ENCODE measurements at regions not wholly inside any gene's neighbourhood (a gene's known extent, or its start where the extent isn't known, plus 50 kb on each side); places are given as distances from the start of the nearest gene placed in this dataset.
"Not testable (repeated sequence)": the region's sequence is repeated elsewhere in the genome, so short reads cannot be mapped to it uniquely, and the experiment has no call there.

DNA sequence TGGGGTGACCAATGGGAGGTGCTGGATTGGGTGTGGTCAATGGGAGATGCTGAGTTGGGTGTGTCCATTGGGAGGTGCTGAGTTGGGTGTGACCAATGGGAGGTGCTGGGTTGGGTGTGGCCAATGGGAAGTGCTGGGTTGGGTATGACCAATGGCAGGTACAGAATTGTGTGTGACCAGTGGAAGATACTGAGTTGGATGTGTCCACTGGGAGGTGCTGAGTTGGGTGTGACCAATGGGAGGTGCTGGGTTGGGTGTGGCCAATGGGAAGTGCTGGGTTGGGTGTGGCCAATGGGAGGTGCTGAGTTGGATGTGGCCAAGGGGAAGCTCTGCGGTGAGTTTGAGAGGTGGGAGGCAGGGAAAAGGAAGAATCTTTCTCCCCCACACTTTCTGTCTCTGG lies 250.0 kb upstream of the PROK2 start:
- H3K9me3 Mint-ChIP-seq: peaks cover 3% of the 10 kb centered on the region
- no peak overlapping the region for H3K27ac Mint-ChIP-seq
- ChIA-PET POLR2A (no interaction called here), CTCF (no interaction called here)
- H3K4me3 Mint-ChIP-seq: no peak overlapping the region
- DNase-seq: no peak
- peaks cover 3% of the 10 kb centered on the region for H3K27me3 Mint-ChIP-seq
- peaks cover 6% of the 10 kb centered on the region for H3K4me1 Mint-ChIP-seq
- no peaks in the 10 kb centered on the region for H3K36me3 Mint-ChIP-seq (ENCODE audit: low read depth)

DNA sequence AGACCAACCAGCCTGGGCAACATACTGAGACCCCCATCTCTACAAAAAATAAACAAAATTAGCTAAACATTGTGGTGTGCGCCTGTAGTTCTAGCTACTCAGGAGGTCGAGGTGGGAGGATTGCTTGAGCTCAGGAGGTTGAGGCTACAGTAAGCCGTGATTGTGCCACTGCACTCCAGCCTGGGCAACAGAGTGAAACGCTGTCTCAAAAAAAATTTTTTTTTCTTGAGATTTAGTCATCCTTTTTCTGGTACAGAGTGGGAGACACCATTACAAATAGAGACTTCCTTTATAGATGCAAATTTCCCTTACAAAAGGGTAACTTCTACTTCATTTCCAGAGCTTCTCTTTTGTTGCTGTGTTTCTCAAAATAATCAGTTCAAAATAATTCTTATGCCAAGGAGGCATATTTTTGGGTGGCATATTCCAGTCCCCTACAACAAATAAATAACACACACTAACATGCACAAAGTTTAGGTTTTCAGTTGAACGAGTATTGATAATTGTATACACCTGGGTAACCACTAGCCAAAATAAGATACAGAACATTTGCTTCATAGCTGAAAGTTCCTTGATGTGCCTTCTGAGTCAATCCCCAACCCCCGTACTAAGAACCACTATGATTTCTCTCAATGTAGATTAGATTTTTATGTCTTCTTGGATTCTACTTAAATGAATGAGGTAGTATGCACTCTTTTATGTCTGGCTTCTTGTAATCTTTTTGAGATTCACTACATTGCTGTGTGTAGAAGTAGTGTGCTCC lies 248.9 kb upstream of the PROK2 start:
- Mint-ChIP-seq H3K4me1 (peaks cover 6% of the 10 kb centered on the region), H3K36me3 (ENCODE audit: low read depth) (no peaks in the 10 kb centered on the region), H3K4me3 (no peak overlapping the region), H3K9me3 (peaks cover 6% of the 10 kb centered on the region), H3K27ac (no peak overlapping the region), H3K27me3 (peaks cover 3% of the 10 kb centered on the region)
- no peak for DNase-seq
- POLR2A ChIA-PET: no interaction called here
- CTCF ChIA-PET: interaction anchor here (1.4 kb wide), 1 partner anchor 10 kb away, joined by 3 read pairs; no protein-coding TSS in a partner anchor

DNA sequence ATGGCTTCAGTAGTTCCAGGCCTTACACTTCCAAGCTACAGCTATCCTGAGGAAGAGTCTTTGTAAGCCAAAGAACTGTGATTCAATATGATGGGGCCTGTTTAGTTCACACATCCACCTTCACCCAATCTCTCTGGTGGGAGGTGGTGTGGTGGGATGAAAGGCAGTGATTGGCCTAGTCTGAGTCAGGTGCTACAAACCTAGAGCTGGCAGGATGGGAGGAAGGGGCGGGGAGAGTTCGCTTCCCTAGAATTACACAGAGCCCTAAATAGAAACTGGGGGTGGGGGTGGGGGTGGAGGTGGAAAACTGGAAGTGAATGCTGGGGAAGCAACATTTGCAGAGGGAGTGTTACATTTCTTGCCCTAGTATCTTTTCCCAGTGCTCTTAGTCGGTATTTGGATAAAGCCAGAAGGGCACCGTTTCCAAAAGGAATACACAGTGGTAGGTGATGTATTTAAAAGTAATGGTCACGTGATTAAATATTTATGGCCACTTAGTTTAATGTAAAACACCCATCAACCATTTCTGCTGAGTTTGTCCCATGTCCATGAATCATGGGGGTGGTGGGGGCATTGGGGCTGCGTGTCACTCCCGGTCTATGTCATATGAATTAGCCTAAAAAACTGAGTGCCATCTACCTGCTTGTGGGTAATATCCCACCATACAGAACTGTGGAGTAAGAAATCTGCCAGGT lies 247.6 kb upstream of the PROK2 start:
- no peak overlapping the region for H3K4me3 Mint-ChIP-seq
- no peak for DNase-seq
- H3K36me3 Mint-ChIP-seq (ENCODE audit: low read depth): no peaks in the 10 kb centered on the region
- POLR2A ChIA-PET: no interaction called here
- peaks cover 6% of the 10 kb centered on the region for H3K4me1 Mint-ChIP-seq
- no peak overlapping the region for H3K27ac Mint-ChIP-seq
- peaks cover 6% of the 10 kb centered on the region for H3K9me3 Mint-ChIP-seq
- CTCF ChIA-PET: interaction anchor here (1.4 kb wide), 1 partner anchor 11 kb away, joined by 3 read pairs; no protein-coding TSS in a partner anchor
- peaks cover 2% of the 10 kb centered on the region for H3K27me3 Mint-ChIP-seq

DNA sequence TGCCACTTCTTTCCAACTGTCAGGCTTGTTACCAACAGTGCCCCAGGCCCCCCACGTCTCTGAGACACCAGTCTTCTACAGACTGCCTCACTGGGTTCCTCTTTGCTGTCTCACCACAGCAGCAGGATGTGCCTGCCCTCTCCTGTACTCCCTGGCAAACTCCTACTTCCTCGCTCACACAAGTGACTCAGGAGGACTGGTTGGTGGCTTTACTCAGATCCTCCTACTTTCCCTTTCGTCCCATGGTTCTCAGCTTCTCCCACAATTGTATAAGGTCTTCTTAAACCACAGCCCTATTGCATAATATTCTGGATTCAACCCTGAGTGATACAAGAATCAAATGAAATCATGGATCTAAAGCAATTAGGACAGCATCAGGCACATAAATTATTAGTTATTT lies 246.6 kb upstream of the PROK2 start:
- DNase-seq: no peak
- POLR2A ChIA-PET: no interaction called here

DNA sequence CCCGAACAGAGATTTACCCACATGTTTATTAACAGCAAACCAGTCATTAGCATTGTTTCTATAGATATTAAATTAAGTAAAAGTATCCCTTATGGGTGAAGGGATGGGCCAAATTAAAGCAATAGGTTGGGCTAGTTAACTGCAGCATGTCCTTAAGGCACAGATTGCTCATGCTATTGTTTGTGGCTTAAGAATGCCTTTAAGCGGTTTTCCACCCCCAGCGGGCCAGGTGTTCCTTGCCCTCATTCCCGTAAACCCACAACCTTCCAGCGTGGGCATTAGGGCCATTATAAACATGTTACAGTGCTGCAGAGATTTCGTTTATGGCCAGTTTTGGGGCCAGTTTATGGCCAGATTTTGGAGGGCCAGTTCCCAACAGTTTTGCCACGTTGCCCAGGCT lies 245.3 kb upstream of the PROK2 start:
- H3K27ac Mint-ChIP-seq; H3K9me3 Mint-ChIP-seq; H3K4me3 Mint-ChIP-seq; H3K4me1 Mint-ChIP-seq; DNase-seq; POLR2A ChIA-PET; H3K36me3 Mint-ChIP-seq (ENCODE audit: low read depth); H3K27me3 Mint-ChIP-seq: not testable (repeated sequence)
- CTCF ChIA-PET: interaction anchor here (1.6 kb wide), 1 partner anchor 54 kb away, joined by 3 read pairs; no protein-coding TSS in a partner anchor

More for the DNA sequence above, 246.6 kb upstream of the PROK2 start:
- Mint-ChIP-seq H3K27ac (no peak overlapping the region), H3K4me1 (peaks cover 6% of the 10 kb centered on the region), H3K36me3 (ENCODE audit: low read depth) (no peaks in the 10 kb centered on the region), H3K9me3 (peaks cover 4% of the 10 kb centered on the region), H3K27me3 (no peaks in the 10 kb centered on the region), H3K4me3 (no peak overlapping the region)
- CTCF ChIA-PET: interaction anchor here (1.6 kb wide), 1 partner anchor 56 kb away, joined by 3 read pairs; no protein-coding TSS in a partner anchor

DNA sequence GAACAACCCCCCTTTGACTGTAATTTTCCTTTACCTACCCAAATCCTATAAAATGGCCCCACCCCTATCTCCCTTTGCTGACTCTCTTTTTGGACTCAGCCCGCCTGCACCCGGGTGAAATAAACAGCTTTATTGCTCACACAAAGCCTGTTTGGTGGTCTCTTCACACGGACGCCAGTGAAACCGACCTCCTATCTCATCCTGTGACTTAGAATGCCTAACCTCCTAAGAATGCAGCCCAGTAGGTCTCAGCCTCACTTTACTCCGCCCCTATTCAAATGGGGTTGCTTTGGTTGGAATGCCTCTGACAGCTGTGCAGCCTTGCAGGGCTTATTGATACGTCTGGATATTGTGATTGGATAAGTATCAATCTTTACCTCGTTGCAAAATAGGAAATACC lies 243.8 kb upstream of the PROK2 start:
- CTCF ChIA-PET; H3K4me1 Mint-ChIP-seq; DNase-seq; H3K36me3 Mint-ChIP-seq (ENCODE audit: low read depth); POLR2A ChIA-PET; H3K27ac Mint-ChIP-seq; H3K27me3 Mint-ChIP-seq; H3K4me3 Mint-ChIP-seq: not testable (repeated sequence)
- H3K9me3 Mint-ChIP-seq: peaks cover 14% of the 10 kb centered on the region

DNA sequence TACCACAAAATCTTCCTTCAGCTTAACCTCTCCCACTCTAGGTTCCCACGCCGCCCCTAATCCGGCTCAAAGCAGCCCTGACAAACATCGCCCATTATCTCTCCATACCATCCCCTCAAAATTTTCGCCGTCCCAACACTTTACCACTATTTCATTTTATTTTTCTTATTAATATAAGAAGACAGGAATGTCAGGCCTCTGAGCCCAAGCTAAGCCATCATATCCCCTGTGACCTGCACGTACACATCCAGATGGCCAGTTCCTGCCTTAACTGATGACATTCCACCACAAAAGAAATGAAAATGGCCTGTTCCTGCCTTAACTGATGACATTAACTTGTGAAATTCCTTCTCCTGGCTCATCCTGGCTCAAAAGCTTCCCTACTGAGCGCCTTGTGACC lies 243.4 kb upstream of the PROK2 start:
- POLR2A ChIA-PET, CTCF ChIA-PET, H3K4me3 Mint-ChIP-seq: not testable (repeated sequence)

DNA sequence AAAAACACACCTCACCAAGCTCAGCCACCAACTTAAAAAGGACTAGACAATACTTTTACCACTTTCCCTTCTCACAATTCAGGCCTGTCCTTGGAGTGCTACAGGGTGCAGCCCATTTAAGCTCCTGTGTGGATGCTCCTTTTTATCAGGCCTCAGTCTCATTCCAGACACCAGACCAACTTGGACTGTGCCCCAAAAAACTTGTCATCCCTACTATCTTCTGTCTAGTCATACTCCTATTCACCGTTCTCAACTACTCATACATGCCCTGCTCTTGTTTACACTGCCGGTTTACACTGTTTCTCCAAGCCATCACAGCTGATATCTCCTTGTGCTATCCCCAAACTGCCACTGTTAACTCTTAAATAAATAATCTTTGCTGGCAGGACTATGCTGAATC lies 242.8 kb upstream of the PROK2 start:
- H3K27ac Mint-ChIP-seq; H3K27me3 Mint-ChIP-seq; POLR2A ChIA-PET; H3K36me3 Mint-ChIP-seq (ENCODE audit: low read depth); H3K4me1 Mint-ChIP-seq; DNase-seq; H3K4me3 Mint-ChIP-seq; CTCF ChIA-PET: not testable (repeated sequence)
- H3K9me3 Mint-ChIP-seq: peaks cover 17% of the 10 kb centered on the region

More for the DNA sequence above, 243.4 kb upstream of the PROK2 start:
- DNase-seq; H3K27me3 Mint-ChIP-seq; H3K36me3 Mint-ChIP-seq (ENCODE audit: low read depth); H3K27ac Mint-ChIP-seq; H3K4me1 Mint-ChIP-seq: not testable (repeated sequence)
- peaks cover 16% of the 10 kb centered on the region for H3K9me3 Mint-ChIP-seq

DNA sequence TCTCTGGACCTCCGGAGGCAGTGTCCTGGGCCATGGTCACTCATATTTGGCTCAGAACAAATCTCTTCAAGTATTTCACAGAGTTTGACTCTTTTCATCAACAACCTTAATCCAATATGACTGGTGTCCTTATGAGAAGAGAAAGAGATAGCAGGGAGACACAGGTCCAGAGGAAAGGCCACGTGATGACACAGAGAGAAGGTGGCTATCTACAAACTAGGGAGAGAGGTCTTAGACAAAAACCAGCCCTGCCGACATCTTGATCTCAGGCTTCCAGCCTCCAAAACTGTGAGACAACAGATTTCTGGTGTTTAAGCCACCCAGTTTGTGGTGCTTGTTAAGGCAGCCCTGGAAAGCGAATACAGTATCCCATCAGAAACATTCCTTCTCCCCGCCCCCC lies 237.1 kb upstream of the PROK2 start:
- H3K27me3 Mint-ChIP-seq: no peaks in the 10 kb centered on the region
- peaks cover 19% of the 10 kb centered on the region for H3K9me3 Mint-ChIP-seq
- no peak overlapping the region for H3K4me3 Mint-ChIP-seq
- no peak for DNase-seq
- H3K27ac Mint-ChIP-seq: no peak overlapping the region
- peaks cover 1% of the 10 kb centered on the region for H3K36me3 Mint-ChIP-seq (ENCODE audit: low read depth)
- H3K4me1 Mint-ChIP-seq: no peaks in the 10 kb centered on the region
- POLR2A ChIA-PET: no interaction called here
- CTCF ChIA-PET: interaction anchor here (1.6 kb wide), 1 partner anchor 12 kb away, joined by 4 read pairs; no protein-coding TSS in a partner anchor

DNA sequence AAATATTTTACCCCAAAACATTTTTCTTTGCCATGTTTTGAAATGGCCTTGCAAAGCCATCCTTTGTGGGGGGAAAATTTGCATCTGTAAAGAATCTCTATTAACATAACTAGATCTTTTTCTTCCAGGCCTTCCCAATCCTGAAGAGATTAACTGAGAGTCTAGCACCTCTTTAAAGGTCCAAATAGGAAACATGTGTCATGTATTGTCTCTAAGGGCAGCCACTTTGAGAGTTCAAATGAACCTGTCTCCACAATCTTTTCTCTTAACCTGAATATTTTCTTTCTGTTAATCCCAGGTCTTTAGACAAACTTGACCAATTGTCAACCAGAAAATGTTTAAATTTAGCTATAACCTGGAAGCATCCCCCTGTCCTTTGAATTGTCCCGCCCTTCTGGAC lies 236.6 kb upstream of the PROK2 start:
- Mint-ChIP-seq H3K36me3 (ENCODE audit: low read depth) (peaks cover 1% of the 10 kb centered on the region), H3K4me1 (no peaks in the 10 kb centered on the region), H3K4me3 (no peak overlapping the region), H3K27me3 (no peaks in the 10 kb centered on the region), H3K9me3 (peaks cover 19% of the 10 kb centered on the region), H3K27ac (no peak overlapping the region)
- POLR2A ChIA-PET: no interaction called here
- no peak for DNase-seq
- CTCF ChIA-PET: interaction anchor here (1.6 kb wide), 1 partner anchor 12 kb away, joined by 4 read pairs; no protein-coding TSS in a partner anchor

DNA sequence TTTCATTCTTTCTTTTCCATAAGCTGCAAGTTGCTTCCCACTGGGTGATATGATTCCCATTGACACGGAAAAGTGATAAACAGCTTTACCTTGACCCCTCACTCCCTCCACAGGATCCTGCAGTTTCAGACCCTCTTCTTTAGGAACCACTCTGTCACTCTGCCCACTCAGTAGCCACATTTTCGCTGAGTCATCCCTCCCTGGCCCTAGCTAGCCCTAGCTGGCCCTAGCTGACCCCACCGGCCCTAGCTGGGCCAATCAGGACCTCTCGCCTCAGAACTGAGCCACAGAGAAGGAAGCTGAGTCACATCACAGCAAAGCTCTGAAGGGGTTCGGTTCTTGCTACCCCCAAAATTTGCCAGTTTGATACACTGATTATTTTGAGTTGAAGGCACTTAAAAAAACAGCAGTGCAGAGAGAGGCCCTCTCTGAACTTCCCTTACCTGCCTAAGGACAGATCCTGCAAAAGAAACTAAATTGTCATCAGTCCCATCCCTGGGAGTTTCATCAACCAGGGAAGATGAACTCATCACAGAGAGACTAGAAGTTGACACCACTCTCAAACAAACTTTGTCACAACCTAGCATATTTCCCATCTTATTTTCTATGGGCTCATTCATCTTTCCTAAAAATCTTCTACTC lies 233.5 kb upstream of the PROK2 start:
- no peak for DNase-seq
- POLR2A ChIA-PET: no interaction called here
- H3K27ac Mint-ChIP-seq: no peak overlapping the region

DNA sequence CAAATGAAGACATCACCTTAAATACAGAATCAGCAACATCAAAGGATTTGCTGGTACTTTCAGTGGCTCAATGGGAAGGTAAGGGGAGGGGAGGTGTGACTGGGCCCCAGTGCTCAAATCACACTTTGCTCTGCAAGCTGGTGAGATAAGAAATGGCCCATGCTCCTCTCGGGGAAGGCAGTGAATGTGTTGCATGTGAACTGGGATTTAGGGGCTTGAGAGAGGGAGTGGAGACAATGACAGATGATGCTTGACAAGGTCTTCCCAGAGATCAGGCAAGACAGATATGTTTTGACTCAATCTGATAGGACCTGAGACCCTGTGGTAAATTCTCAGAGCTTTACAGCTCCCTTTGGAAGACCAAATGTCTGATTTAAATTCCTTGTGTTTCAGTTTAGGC lies 233.0 kb upstream of the PROK2 start:
- CTCF ChIA-PET: interaction anchor here (2.0 kb wide), 1 partner anchor 10 kb away, joined by 7 read pairs; no protein-coding TSS in a partner anchor
- H3K9me3 Mint-ChIP-seq: peaks cover 8% of the 10 kb centered on the region
- no peaks in the 10 kb centered on the region for H3K27me3 Mint-ChIP-seq
- no peak for DNase-seq
- peaks cover 1% of the 10 kb centered on the region for H3K36me3 Mint-ChIP-seq (ENCODE audit: low read depth)
- no peak overlapping the region for H3K27ac Mint-ChIP-seq
- H3K4me1 Mint-ChIP-seq: no peaks in the 10 kb centered on the region
- no peak overlapping the region for H3K4me3 Mint-ChIP-seq
- POLR2A ChIA-PET: no interaction called here

More for the DNA sequence above, 233.5 kb upstream of the PROK2 start:
- H3K27me3 Mint-ChIP-seq: no peaks in the 10 kb centered on the region
- no peak overlapping the region for H3K4me3 Mint-ChIP-seq
- CTCF ChIA-PET: interaction anchor here (2.0 kb wide), 1 partner anchor 10 kb away, joined by 7 read pairs; no protein-coding TSS in a partner anchor
- peaks cover 1% of the 10 kb centered on the region for H3K36me3 Mint-ChIP-seq (ENCODE audit: low read depth)
- no peaks in the 10 kb centered on the region for H3K4me1 Mint-ChIP-seq
- H3K9me3 Mint-ChIP-seq: peaks cover 7% of the 10 kb centered on the region

DNA sequence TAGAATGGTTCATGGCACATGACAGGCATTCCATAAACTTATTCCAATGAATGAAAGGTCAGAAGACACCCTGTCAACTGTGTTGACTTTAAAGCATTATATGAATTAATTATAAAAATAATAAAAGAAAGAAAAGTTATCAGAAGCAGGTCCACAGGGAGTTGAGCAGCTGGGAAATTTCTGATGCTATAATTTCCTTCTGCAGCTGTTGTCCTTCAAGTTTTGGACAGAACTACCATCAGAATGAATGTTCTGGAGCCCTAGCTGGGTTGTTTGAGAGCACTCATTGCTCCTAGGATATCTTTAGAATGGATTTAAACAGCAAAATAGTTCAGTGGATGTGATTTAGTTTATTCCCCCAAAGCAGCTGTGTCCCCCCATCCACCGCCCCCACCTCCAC lies 232.4 kb upstream of the PROK2 start:
- CTCF ChIA-PET: no interaction called here
- H3K4me1 Mint-ChIP-seq: no peaks in the 10 kb centered on the region
- POLR2A ChIA-PET: no interaction called here

More for the DNA sequence above, 232.4 kb upstream of the PROK2 start:
- DNase-seq: no peak
- Mint-ChIP-seq H3K36me3 (ENCODE audit: low read depth) (peaks cover 1% of the 10 kb centered on the region), H3K27ac (no peak overlapping the region), H3K4me3 (no peak overlapping the region), H3K9me3 (peaks cover 5% of the 10 kb centered on the region), H3K27me3 (no peaks in the 10 kb centered on the region)
